SK-N-SH treated with all-trans-retinoic acid at 6 μM for 48 hours (cell line): ENCODE measurements at regions not wholly inside any gene's neighbourhood (a gene's known extent, or its start where the extent isn't known, plus 50 kb on each side); places are given as distances from the start of the nearest gene placed in this dataset.

Source experiments
- ESRRG ChIP-seq: fragments of 250-450 bp; sonication (Bioruptor Pico); IDR thresholded peaks from 2 replicates; pipeline ENCODE4 v1.6.1; 2021; ENCODE audit warnings: mild to moderate bottlenecking
- PATZ1 ChIP-seq: fragments of 250-450 bp; sonication (Bioruptor Pico); IDR thresholded peaks from 2 replicates; pipeline ENCODE4 v1.8.0; 2020; ENCODE audit warnings: mild to moderate bottlenecking, moderate library complexity, borderline replicate concordance
- TOX ChIP-seq: fragments of 250-450 bp; sonication (Bioruptor Pico); IDR thresholded peaks from 2 replicates; pipeline ENCODE4 v1.8.0; 2021; ENCODE audit warnings: mild to moderate bottlenecking, moderate library complexity, borderline replicate concordance
- TF ChIP-seq, protein P1 (sequence below): fragments of 250-450 bp; sonication (Bioruptor Pico); IDR thresholded peaks from 2 replicates; pipeline ENCODE4 v1.8.0; 2021; ENCODE audit warnings: low read depth, mild to moderate bottlenecking, moderate library complexity, borderline replicate concordance

DNA sequence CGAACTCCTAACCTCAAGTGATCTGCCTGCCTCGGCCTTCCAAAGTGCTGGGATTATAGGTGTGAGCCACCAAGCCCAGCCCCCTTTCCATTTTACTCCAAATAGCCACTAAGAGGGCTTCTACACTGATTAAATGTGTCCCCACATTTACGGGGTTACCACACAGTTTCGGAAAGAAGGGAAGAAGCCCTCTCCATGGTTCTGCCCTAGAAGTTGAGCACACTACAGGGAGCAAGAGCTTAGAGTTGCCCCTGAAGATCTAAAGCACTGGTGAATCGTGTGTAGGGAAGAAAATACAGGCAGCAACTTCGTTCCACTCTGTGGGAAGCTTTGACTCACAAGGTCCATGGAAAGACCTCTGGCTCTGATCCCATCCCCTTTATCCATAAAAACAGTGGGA, 133.0 kb upstream of the PRKCQ start:
- TF ChIP-seq, protein P1, sequence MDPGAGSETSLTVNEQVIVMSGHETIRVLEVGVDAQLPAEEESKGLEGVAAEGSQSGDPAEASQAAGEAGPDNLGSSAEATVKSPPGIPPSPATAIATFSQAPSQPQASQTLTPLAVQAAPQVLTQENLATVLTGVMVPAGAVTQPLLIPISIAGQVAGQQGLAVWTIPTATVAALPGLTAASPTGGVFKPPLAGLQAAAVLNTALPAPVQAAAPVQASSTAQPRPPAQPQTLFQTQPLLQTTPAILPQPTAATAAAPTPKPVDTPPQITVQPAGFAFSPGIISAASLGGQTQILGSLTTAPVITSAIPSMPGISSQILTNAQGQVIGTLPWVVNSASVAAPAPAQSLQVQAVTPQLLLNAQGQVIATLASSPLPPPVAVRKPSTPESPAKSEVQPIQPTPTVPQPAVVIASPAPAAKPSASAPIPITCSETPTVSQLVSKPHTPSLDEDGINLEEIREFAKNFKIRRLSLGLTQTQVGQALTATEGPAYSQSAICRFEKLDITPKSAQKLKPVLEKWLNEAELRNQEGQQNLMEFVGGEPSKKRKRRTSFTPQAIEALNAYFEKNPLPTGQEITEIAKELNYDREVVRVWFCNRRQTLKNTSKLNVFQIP: no peak
- TF ChIP-seq PATZ1 (CRISPR knock-in tag): no peak
- TF ChIP-seq TOX (CRISPR knock-in tag): no peak
- no peak for TF ChIP-seq ESRRG (CRISPR knock-in tag)
